Esophagus muscularis mucosa (tissue), 4 donors: ENCODE measurements at regions not wholly inside any gene's neighbourhood (a gene's known extent, or its start where the extent isn't known, plus 50 kb on each side); places are given as distances from the start of the nearest gene placed in this dataset.

ENCODE experiments used
- DNase-seq: peaks from one replicate; pipeline ENCODE4 v3.0.0-alpha.2; 2017; ENCODE audit errors: extremely low spot score
- H3K27ac ChIP-seq, 4 donors: fragments of 200-600 bp; sonication (generic); replicated peaks in 1 of 4; 1 replicate in 3 of 4; 2 replicates in 1 of 4; pipeline ENCODE4 v1.5.1; 2016 to 2019; ENCODE audit warnings: mild to moderate bottlenecking in 1 of 4
- H3K27me3 ChIP-seq, 4 donors: fragments of 200-600 bp; sonication (generic); one replicate each; pipeline versions ENCODE4 v1.5.1 to v1.6.0; 2016 to 2019
- H3K36me3 ChIP-seq, 4 donors: fragments of 200-600 bp; sonication (generic); one replicate each; pipeline ENCODE4 v1.5.1; 2016 to 2019
- H3K4me1 ChIP-seq, 4 donors: fragments of 200-600 bp; sonication (generic); one replicate each; pipeline ENCODE4 v1.5.1; 2016 to 2019
- H3K4me3 ChIP-seq, 4 donors: fragments of 200-600 bp; sonication (generic); 1 replicate in 2 of 4; 2 replicates in 2 of 4; pipeline ENCODE4 v1.5.1; 2016 to 2019; ENCODE audit warnings: mild to moderate bottlenecking in 4 of 4, moderate library complexity in 1 of 4
- H3K9me3 ChIP-seq, 4 donors: fragments of 200-600 bp; sonication (generic); 1 replicate in 3 of 4; 2 replicates in 1 of 4; pipeline ENCODE4 v1.5.1; 2016 to 2019
- CTCF ChIP-seq, 3 experiments: fragments of 200-600 bp in 2 of 3; fragments of 450-650 bp in 1 of 3; sonication (generic) in 2 of 3; IDR thresholded peaks; one replicate each; pipeline ENCODE4 v1.5.1; 2017 to 2019; ENCODE audit warnings: antibody characterized with exemption in 3 of 3, mild to moderate bottlenecking in 2 of 3, moderate library complexity in 1 of 3
- EP300 ChIP-seq: sonication (generic); formaldehyde crosslinking; IDR thresholded peaks from one replicate; pipeline ENCODE4 v1.6.1; 2017; ENCODE audit warnings: antibody characterized with exemption
- POLR2A ChIP-seq: fragments of 450-650 bp; IDR thresholded peaks from one replicate; pipeline ENCODE4 v1.6.1; 2017; ENCODE audit warnings: antibody characterized with exemption, moderate library complexity, mild to moderate bottlenecking, low read depth
- POLR2AphosphoS5 ChIP-seq, 2 donors: sonication (generic); formaldehyde crosslinking; IDR thresholded peaks; one replicate each; pipeline ENCODE4 v1.6.1; 2017; ENCODE audit warnings: antibody characterized with exemption in 2 of 2
- WGBS: methylation state at CpG from one replicate; pipeline ENCODE4 v1.1.5; 2018; 5-methylcytosine and 5-hydroxymethylcytosine counted together
- intact Hi-C: fragments of 100-400 bp; cut with DNase I; formaldehyde crosslinking; loops from one replicate; pipeline ENCODE4 v1.15.1; 2023

GRCh38 chr13:79237981-79238380 is 168.1 kb downstream of the RBM26 start:
- 68% methylated on average over 4 of the region's 4 CpGs for WGBS
- H3K36me3 ChIP-seq = no peaks in the 10 kb centered on the region
- intact Hi-C loops = no loop called here
- H3K9me3 ChIP-seq = no peaks in the 10 kb centered on the region
- no peak for TF ChIP-seq CTCF (IDR thresholded peaks at IDR 0.05)
- no peak for TF ChIP-seq POLR2A
- TF ChIP-seq POLR2AphosphoS5 (IDR thresholded peaks at IDR 0.05) = no peak
- TF ChIP-seq EP300 = no peak
- no peaks in the 10 kb centered on the region for H3K4me1 ChIP-seq
- H3K4me3 ChIP-seq = no peak overlapping the region
- H3K27me3 ChIP-seq = peaks cover 0 to 4% (median 0%) of the 10 kb centered on the region in 4 donors
- no peak for DNase-seq
- H3K27ac ChIP-seq = no peak overlapping the region

- TF ChIP-seq POLR2AphosphoS5 (IDR thresholded peaks at IDR 0.05) (no peak), POLR2A (no peak), EP300 (no peak), CTCF (IDR thresholded peaks at IDR 0.05) (no peak)
- Histone ChIP-seq H3K4me3 (no peak overlapping the region), H3K27ac (no peak overlapping the region), H3K27me3 (no peaks in the 10 kb centered on the region), H3K9me3 (no peaks in the 10 kb centered on the region), H3K4me1 (no peaks in the 10 kb centered on the region), H3K36me3 (no peaks in the 10 kb centered on the region)
- DNase-seq = no peak
- WGBS = 85% methylated on average over 2 of the region's 2 CpGs
- intact Hi-C loops = no loop called here
Measured at GRCh38 chr13:79231887-79232286, 174.2 kb downstream of the RBM26 start.

- 87% methylated on average over 4 of the region's 4 CpGs for WGBS
- DNase-seq = no peak
- Histone ChIP-seq H3K36me3 (no peaks in the 10 kb centered on the region), H3K27me3 (no peaks in the 10 kb centered on the region), H3K4me1 (no peaks in the 10 kb centered on the region), H3K4me3 (no peak overlapping the region), H3K27ac (no peak overlapping the region), H3K9me3 (no peaks in the 10 kb centered on the region)
- TF ChIP-seq POLR2A (no peak), EP300 (no peak), CTCF (IDR thresholded peaks at IDR 0.05) (no peak), POLR2AphosphoS5 (IDR thresholded peaks at IDR 0.05) (no peak)
- intact Hi-C loops = no loop called here
Measured at GRCh38 chr13:79229761-79230160, 176.3 kb downstream of the RBM26 start.

GRCh38 chr13:79228972-79229371 is 177.1 kb downstream of the RBM26 start:
- intact Hi-C loops = no loop called here
- Histone ChIP-seq H3K4me1 (no peaks in the 10 kb centered on the region), H3K27ac (no peak overlapping the region), H3K27me3 (no peaks in the 10 kb centered on the region), H3K9me3 (no peaks in the 10 kb centered on the region), H3K4me3 (no peak overlapping the region), H3K36me3 (no peaks in the 10 kb centered on the region)
- 83% methylated on average over 5 of the region's 5 CpGs for WGBS
- no peak for DNase-seq
- TF ChIP-seq CTCF (IDR thresholded peaks at IDR 0.05) (no peak), EP300 (no peak), POLR2AphosphoS5 (IDR thresholded peaks at IDR 0.05) (no peak), POLR2A (no peak)

GRCh38 chr13:79227418-79227817 is 178.6 kb downstream of the RBM26 start:
- H3K9me3 ChIP-seq = no peaks in the 10 kb centered on the region
- no peaks in the 10 kb centered on the region for H3K4me1 ChIP-seq
- no peak for DNase-seq
- no peaks in the 10 kb centered on the region for H3K27me3 ChIP-seq
- 66% methylated on average over 2 of the region's 2 CpGs for WGBS
- H3K36me3 ChIP-seq = no peaks in the 10 kb centered on the region
- H3K4me3 ChIP-seq = no peak overlapping the region
- intact Hi-C loops = no loop called here
- no peak for TF ChIP-seq POLR2A
- TF ChIP-seq POLR2AphosphoS5 (IDR thresholded peaks at IDR 0.05) = no peak
- TF ChIP-seq CTCF (IDR thresholded peaks at IDR 0.05) = no peak
- TF ChIP-seq EP300 = no peak
- no peak overlapping the region for H3K27ac ChIP-seq
